ENCODE measurements at regions not wholly inside any gene's neighbourhood (a gene's known extent, or its start where the extent isn't known, plus 50 kb on each side); places are given as distances from the start of the nearest gene placed in this dataset.

DNA sequence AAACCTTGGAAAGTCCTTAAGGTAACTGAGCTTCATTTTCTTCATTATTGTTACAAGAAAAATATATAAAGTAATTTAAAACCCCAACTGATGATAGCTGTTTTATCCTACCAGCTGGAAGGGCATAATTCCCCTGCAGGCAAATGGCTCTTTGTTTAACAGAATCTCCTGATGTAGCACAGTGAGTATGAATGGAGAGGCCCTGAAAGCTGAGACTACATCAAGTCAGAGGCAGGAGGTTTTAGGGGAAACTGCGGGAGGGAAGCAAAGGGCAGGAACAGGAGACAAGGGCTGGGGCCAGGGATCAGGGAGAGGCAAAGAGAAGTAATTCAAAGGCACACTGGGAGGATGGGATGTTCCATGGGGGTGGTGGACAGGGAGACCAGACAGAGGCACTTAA lies 119.0 kb upstream of the LRFN2 start:
- TF ChIP-seq, protein P1, sequence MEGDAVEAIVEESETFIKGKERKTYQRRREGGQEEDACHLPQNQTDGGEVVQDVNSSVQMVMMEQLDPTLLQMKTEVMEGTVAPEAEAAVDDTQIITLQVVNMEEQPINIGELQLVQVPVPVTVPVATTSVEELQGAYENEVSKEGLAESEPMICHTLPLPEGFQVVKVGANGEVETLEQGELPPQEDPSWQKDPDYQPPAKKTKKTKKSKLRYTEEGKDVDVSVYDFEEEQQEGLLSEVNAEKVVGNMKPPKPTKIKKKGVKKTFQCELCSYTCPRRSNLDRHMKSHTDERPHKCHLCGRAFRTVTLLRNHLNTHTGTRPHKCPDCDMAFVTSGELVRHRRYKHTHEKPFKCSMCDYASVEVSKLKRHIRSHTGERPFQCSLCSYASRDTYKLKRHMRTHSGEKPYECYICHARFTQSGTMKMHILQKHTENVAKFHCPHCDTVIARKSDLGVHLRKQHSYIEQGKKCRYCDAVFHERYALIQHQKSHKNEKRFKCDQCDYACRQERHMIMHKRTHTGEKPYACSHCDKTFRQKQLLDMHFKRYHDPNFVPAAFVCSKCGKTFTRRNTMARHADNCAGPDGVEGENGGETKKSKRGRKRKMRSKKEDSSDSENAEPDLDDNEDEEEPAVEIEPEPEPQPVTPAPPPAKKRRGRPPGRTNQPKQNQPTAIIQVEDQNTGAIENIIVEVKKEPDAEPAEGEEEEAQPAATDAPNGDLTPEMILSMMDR (IDR thresholded peaks at IDR 0.05; ENCODE audit: control extremely low read depth in 1 of 3, insufficient read depth in 1 of 3, low read depth in 1 of 3, low read length in 3 of 3): no peak
- TF ChIP-seq BRCA1 (IDR thresholded peaks at IDR 0.05; ENCODE audit: low read depth, low read length) (no peak), RAD21 (IDR thresholded peaks at IDR 0.05 in 1 of 2, conservative IDR thresholded peaks at IDR 0.05 in 1 of 2; ENCODE audit: low read depth in 2 of 2, low read length in 2 of 2) (no peak), EZH2 (IDR thresholded peaks at IDR 0.05; ENCODE audit: low read depth, low read length, severe bottlenecking) (no peak), POLR2A (IDR thresholded peaks at IDR 0.05; ENCODE audit: control extremely low read depth in 1 of 2, low read depth in 2 of 2, low read length in 2 of 2) (no peak), JUND (IDR thresholded peaks at IDR 0.05; ENCODE audit: low read length) (no peak), POLR2AphosphoS5 (IDR thresholded peaks at IDR 0.05; ENCODE audit: low read depth, low read length) (no peak), EP300 (IDR thresholded peaks at IDR 0.05; ENCODE audit: borderline replicate concordance in 1 of 2, low read depth in 2 of 2, low read length in 2 of 2) (no peak), HDAC2 (IDR thresholded peaks at IDR 0.05; ENCODE audit: borderline replicate concordance in 1 of 2, low read depth in 2 of 2, low read length in 2 of 2) (no peak), CREB1 (IDR thresholded peaks at IDR 0.05) (no peak), SIN3A (conservative IDR thresholded peaks at IDR 0.05 in 1 of 2, IDR thresholded peaks at IDR 0.05 in 1 of 2; ENCODE audit: low read depth in 1 of 2, low read length in 2 of 2) (no peak), CEBPB (IDR thresholded peaks at IDR 0.05; ENCODE audit: low read depth, low read length) (no peak)
